Dendritic cell treated with granulocyte-macrophage colony-stimulating factor and Interleukin-4, amounts not matched to agents 40 ng/mL and 50 ng/mL, for 4 days (primary cell): ENCODE measurements at regions not wholly inside any gene's neighbourhood (a gene's known extent, or its start where the extent isn't known, plus 50 kb on each side); places are given as distances from the start of the nearest gene placed in this dataset.

Experiments used
- H3K27ac Mint-ChIP-seq: one replicate; pipeline ENCODE4 v1.8.0; 2022; ENCODE audit warnings: mild to moderate bottlenecking, mixed read lengths
- H3K27me3 Mint-ChIP-seq: one replicate; pipeline ENCODE4 v1.8.0; 2022; ENCODE audit warnings: mild to moderate bottlenecking, mixed read lengths
- H3K36me3 Mint-ChIP-seq: one replicate; pipeline ENCODE4 v1.8.0; 2022; ENCODE audit warnings: low read depth, mixed read lengths
- H3K4me1 Mint-ChIP-seq: one replicate; pipeline ENCODE4 v1.8.0; 2022; ENCODE audit warnings: low read depth, mixed read lengths
- H3K4me3 Mint-ChIP-seq: one replicate; pipeline ENCODE4 v1.8.0; 2022; ENCODE audit warnings: mild to moderate bottlenecking, moderate library complexity, mixed read lengths
- H3K9me3 Mint-ChIP-seq: one replicate; pipeline ENCODE4 v1.8.0; 2022; ENCODE audit warnings: mixed read lengths
- intact Hi-C: fragments of 100-400 bp; cut with micrococcal nuclease; formaldehyde crosslinking; loops from one replicate; pipeline ENCODE4 v1.15.0; 2022

DNA sequence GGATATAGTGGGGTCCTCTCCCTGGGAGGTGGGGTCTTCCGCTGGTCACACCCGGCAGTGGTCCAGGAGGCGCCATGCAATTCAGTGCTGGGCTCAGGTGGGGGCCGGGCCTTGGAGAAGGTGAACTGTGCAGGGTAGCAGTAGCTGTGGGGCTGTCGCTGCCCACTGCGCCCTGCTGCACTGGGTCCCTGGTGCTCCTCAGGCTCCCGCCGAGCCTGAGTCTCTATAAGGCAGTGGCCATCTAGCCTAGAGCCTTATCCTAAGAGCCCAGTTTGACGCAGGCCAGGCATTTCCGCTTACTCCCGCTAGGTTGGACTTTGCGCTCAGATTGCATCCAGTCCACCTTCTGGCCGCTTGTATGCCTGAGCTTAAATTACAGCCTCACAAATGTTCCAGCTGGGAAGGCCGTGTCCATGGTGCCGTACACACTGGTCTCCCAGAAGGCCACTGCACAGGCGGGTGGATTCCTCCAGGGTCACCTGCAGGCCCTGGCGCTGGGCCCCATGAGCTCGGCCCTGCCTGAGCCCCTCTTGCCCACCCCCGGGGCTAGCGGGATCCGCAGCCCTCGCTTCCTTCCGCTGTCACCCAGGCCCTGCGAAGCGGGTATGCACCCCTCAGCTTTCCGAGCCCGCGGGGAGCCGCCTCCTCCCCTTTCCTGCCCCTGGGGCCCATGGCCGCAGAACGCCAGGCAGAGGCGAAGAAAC is 1762.2 kb downstream of the TP53TG3F start:
- Mint-ChIP-seq H3K4me3 (no peak overlapping the region), H3K9me3 (peaks cover 59% of the 10 kb centered on the region)

DNA sequence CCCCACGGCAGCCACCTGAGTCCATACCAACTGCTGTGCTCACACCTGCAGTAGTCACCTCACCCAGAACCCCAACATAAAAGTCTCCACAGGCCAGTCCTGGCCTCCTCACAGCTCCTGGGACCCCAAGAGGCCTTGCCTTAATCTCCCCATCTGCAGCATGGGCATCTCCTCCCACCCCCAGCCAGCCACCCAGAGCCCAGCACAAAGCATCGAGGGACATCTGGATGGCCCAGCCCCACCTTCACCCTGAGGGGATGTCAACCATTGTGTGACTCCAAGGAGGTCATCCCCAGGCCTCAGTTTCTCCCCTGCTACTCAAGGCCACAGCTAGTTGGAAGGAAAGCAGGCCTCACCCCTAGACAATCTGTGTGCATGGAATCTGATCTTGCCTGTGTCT is 1775.3 kb downstream of the TP53TG3F start:
- Mint-ChIP-seq H3K4me1 (no peaks in the 10 kb centered on the region), H3K27me3 (no peaks in the 10 kb centered on the region), H3K36me3 (no peaks in the 10 kb centered on the region), H3K4me3 (no peak overlapping the region), H3K27ac (no peak overlapping the region), H3K9me3 (peaks cover 80% of the 10 kb centered on the region)
- intact Hi-C loops: no loop called here

More for the DNA sequence above, 1762.2 kb downstream of the TP53TG3F start:
- Mint-ChIP-seq H3K27ac (no peak overlapping the region), H3K4me1 (no peaks in the 10 kb centered on the region), H3K36me3 (no peaks in the 10 kb centered on the region), H3K27me3 (no peaks in the 10 kb centered on the region)
- intact Hi-C loops: no loop called here

DNA sequence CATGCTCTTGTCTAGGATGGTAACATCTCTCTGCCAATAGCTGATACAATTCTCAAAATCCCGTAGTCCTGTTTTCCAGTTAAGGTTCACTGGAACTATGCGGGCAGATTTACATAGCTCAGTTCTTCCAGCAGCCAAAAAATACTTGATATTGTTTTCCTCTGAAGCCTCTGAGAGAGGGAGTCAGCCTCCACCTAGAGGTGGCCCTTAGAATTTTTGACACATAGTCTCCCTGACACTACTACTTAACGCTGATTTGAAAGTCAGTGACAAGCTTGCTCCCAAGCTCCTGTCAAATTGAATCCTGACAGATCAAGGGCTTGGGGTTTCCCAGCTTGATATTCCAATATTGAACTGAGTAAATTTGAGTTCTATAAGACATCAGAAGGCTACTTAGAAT is 1780.1 kb downstream of the TP53TG3F start:
- intact Hi-C loops: no loop called here
- Mint-ChIP-seq H3K4me1 (no peaks in the 10 kb centered on the region), H3K36me3 (no peaks in the 10 kb centered on the region), H3K4me3 (no peak overlapping the region), H3K27me3 (no peaks in the 10 kb centered on the region), H3K9me3 (peaks cover 57% of the 10 kb centered on the region), H3K27ac (no peak overlapping the region)

DNA sequence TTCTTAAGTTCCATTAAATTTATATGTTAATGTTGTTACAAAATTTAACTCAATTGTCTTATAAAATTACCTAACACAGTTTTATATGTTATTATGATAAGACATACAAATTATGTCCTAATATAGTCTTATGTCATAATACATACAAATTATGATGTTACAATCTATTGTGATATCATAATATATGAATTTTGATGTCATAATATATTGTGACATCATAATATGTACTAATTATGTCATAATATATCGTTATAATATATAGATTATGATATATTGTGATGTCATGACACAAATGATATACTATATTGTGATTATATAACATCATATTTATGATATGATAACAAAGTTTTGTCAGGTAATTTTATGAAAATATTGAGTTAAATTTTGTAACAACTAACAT is 1789.6 kb downstream of the TP53TG3F start:
- H3K27ac Mint-ChIP-seq: no peak overlapping the region
- H3K4me3 Mint-ChIP-seq: no peak overlapping the region
- H3K27me3 Mint-ChIP-seq: no peaks in the 10 kb centered on the region
- intact Hi-C loops: no loop called here
- H3K36me3 Mint-ChIP-seq: no peaks in the 10 kb centered on the region
- H3K9me3 Mint-ChIP-seq: peaks cover 49% of the 10 kb centered on the region
- H3K4me1 Mint-ChIP-seq: no peaks in the 10 kb centered on the region

DNA sequence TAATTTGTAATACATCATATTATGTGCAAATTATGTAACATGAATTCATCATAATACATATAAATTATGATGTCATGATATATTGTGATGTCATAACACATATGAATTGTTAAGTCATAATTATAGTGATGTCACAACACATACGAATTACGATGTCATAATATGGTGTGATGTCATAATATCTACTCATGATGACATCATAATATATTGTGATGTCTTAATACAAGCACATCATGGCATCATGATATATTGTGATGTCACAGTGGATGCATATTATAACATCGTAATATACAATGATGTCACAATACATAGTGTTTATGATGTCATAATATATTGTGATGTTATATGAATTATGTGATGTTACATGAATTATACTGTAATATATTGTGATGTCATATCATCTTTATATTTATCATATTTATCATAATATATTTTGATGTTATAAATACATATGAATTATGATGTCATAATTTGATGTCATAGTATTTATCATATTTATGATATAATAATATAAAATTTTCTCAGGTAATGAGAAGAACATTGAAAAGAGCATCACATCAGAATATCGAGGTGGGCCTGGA is 1793.0 kb downstream of the TP53TG3F start:
- intact Hi-C loops: no loop called here
- H3K4me1 Mint-ChIP-seq: no peaks in the 10 kb centered on the region

DNA sequence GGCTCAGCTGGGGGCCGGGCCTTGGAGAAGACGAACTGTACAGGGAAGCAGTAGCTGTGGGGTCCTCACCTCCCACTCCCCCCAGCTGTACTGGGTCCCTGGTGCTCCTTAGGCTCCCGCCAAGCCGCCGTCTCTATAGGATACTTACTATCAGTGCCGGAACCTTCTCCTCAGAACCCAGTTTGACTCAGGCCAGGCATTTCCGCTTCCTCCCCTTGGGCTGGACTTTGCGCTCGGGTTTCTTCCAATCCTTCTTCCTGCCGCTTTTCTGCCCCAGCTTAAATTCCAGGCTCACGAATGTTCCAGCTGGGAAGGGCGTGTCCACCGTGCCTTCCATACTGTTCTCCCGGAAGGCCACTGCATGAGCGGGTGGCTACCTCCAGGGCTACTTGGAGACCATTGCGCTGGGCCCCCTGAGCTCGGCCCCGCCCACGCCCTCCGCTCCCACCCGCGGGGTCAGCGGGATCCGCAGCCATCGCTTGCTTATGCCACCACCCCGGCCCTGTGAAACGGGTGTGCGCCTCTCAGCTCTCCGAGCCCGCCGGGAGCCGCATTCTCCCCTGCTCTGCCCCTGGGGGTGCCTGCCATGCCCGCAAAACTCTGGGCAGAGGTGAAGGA is 1795.9 kb downstream of the TP53TG3F start:
- no peak overlapping the region for H3K27ac Mint-ChIP-seq
- H3K4me1 Mint-ChIP-seq: no peaks in the 10 kb centered on the region
- H3K36me3 Mint-ChIP-seq: no peaks in the 10 kb centered on the region
- intact Hi-C loops: no loop called here
- H3K4me3 Mint-ChIP-seq: no peak overlapping the region
- peaks cover 60% of the 10 kb centered on the region for H3K9me3 Mint-ChIP-seq
- H3K27me3 Mint-ChIP-seq: no peaks in the 10 kb centered on the region

More for the DNA sequence above, 1793.0 kb downstream of the TP53TG3F start:
- Mint-ChIP-seq H3K27ac (no peak overlapping the region), H3K27me3 (no peaks in the 10 kb centered on the region), H3K9me3 (peaks cover 49% of the 10 kb centered on the region), H3K4me3 (no peak overlapping the region), H3K36me3 (no peaks in the 10 kb centered on the region)

DNA sequence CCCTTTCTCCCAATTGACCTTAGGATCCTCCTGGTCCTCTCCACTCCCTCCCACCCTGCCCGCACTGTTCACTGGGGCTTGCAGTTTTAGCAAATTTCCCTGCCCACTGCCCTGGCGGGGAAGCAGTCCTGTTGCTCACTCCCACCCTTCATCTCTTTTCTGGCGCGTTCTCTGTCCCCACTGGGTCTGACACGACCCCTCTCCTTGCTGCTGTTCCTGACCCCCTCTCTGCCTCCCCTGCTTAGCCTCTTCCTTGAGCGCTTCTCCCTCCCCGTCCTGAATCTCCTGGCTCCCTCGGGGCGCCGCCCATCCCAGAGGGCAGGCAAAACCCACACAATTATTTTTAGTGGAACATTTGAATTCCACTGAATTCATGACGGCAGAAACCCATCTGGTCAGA is 1796.4 kb downstream of the TP53TG3F start:
- Mint-ChIP-seq H3K9me3 (peaks cover 58% of the 10 kb centered on the region), H3K4me1 (no peaks in the 10 kb centered on the region), H3K4me3 (no peak overlapping the region), H3K27ac (no peak overlapping the region), H3K36me3 (no peaks in the 10 kb centered on the region), H3K27me3 (no peaks in the 10 kb centered on the region)
- intact Hi-C loops: no loop called here

DNA sequence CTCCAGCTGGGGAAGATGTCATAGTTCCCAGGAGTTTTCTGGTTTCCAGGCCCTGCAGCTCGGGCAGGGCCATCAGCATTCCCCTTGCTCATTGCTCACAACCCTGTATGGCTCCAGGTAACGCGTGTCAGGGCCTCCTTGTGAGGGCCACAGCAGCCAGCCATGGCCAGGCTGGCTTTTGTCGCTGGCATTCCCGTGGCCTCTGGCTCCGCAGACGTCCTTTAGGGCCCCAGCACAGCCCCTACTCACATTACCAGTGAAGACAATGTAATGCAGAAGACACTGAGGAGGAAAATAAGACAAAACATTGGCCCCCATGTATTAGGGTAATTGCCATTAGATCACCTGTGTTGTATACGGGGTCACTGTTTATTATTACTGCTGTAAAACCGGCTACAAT is 1799.0 kb downstream of the TP53TG3F start:
- H3K27me3 Mint-ChIP-seq: no peaks in the 10 kb centered on the region
- no peaks in the 10 kb centered on the region for H3K36me3 Mint-ChIP-seq
- no peak overlapping the region for H3K4me3 Mint-ChIP-seq
- peaks cover 44% of the 10 kb centered on the region for H3K9me3 Mint-ChIP-seq
- H3K4me1 Mint-ChIP-seq: no peaks in the 10 kb centered on the region
- intact Hi-C loops: no loop called here
- H3K27ac Mint-ChIP-seq: no peak overlapping the region

DNA sequence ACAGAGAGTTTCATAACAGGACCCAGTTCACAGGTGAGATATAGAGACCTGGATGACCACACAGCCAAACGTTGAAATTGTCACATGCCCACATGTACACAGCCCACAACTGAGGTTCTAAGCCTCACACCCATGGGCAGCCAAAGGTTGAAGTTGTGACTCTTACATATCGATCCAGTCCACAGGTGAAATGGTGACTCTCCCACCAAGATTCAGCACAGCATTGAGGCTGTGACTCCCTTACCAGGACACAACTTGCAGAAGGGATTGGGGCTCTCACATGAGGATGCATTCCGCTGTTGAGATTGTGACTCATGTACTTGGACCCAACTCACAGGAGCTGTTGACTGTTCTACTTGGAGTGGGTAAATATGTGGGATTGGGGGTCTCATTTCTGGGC is 1836.4 kb downstream of the TP53TG3F start:
- Mint-ChIP-seq H3K36me3 (no peaks in the 10 kb centered on the region), H3K27me3 (no peaks in the 10 kb centered on the region), H3K4me3 (no peak overlapping the region), H3K9me3 (peaks cover 33% of the 10 kb centered on the region), H3K4me1 (no peaks in the 10 kb centered on the region), H3K27ac (no peak overlapping the region)
- intact Hi-C loops: no loop called here

DNA sequence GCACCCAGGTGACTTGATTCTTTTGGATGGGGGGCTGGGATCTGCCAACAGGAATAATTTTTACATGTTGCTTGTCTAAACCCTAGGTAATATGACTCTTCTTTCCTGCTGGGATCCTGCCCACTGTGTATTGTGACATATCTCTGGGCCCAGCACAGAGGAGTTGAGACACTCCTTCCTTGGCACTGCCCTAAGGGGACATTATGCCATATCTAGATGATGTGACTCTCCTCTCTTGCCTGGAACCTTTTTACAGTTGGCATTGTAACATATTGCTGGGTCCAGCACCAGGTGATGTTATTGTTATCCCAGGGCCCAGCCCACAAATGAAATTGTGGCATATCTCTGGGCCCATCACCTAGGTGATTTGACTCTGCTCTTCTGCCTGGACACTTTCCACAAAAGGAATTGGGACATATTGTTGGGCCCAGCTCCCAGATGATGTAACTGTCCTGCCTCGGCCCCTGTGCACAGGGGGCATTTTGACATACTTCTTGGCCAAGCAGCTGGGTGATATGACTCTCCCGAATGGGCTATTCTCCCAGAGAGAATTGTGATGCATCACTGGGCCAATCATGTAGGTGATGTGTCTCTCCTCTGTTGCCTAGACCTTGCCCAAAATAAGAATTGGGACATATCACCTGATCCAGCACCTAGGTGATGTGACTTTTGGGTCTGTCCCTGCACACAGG is 1837.7 kb downstream of the TP53TG3F start:
- intact Hi-C loops: no loop called here
- H3K27me3 Mint-ChIP-seq: no peaks in the 10 kb centered on the region
- no peaks in the 10 kb centered on the region for H3K36me3 Mint-ChIP-seq
- no peak overlapping the region for H3K27ac Mint-ChIP-seq
- H3K4me1 Mint-ChIP-seq: no peaks in the 10 kb centered on the region
- H3K9me3 Mint-ChIP-seq: peaks cover 21% of the 10 kb centered on the region
- H3K4me3 Mint-ChIP-seq: no peak overlapping the region

DNA sequence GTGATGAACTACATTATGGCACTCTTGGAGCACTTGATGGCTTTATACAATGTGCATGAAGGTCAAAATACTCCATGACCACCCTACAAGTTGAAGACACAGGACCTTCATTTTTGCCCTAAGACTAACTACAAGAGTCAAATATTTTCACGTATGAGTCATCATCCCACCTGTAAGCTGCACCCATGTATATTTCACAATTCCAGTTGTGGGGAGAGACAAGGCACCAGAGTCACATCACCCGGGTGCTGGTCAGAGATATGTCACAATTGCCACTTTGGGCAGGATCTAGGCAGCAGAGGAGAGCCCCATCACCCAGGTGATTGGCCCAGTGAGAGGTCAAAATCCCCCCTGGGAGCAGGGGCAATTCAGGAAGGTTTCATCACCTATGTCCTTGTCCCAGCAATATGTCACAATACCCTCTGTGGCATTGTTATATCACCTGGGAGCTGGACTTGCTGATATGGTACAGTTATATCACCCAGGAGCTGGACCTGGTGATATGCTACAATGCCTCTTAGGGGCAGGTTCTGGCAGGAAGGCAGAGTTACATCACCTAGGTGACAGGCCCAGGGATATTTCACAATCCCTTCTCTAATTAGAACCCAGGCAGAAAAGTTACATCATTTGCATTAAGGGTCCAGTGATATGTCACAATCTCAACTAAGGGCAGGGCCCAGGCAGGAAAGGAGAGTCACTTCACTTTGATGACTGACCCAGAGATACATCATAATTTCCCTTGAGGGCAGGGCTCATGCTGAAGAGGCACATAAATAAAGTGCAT is 1839.2 kb downstream of the TP53TG3F start:
- Mint-ChIP-seq H3K36me3 (no peaks in the 10 kb centered on the region), H3K4me3 (no peak overlapping the region), H3K27me3 (no peaks in the 10 kb centered on the region), H3K9me3 (peaks cover 18% of the 10 kb centered on the region), H3K27ac (no peak overlapping the region), H3K4me1 (no peaks in the 10 kb centered on the region)
- intact Hi-C loops: no loop called here

DNA sequence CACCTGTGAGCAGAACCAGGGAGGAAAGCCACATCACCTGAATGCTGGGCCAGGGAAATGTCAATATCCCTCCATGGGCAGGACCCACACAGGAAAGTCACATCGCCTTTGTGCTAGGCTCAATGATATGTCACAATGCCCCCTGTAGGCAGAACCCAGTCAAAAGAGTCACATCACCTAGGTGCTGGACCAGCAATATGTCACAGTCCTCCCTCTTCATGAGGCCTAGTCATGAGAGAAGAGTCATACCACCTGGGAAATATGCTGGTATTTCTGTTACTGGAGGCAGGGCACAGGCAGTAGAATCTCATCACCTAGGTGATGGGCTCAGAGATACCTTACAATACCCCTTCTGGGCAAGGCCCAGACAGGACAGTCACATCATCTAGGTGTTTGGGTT is 1843.4 kb downstream of the TP53TG3F start:
- intact Hi-C loops: no loop called here
- peaks cover 17% of the 10 kb centered on the region for H3K9me3 Mint-ChIP-seq
- no peaks in the 10 kb centered on the region for H3K36me3 Mint-ChIP-seq
- H3K4me3 Mint-ChIP-seq: no peak overlapping the region
- no peak overlapping the region for H3K27ac Mint-ChIP-seq
- no peaks in the 10 kb centered on the region for H3K4me1 Mint-ChIP-seq
- no peaks in the 10 kb centered on the region for H3K27me3 Mint-ChIP-seq

DNA sequence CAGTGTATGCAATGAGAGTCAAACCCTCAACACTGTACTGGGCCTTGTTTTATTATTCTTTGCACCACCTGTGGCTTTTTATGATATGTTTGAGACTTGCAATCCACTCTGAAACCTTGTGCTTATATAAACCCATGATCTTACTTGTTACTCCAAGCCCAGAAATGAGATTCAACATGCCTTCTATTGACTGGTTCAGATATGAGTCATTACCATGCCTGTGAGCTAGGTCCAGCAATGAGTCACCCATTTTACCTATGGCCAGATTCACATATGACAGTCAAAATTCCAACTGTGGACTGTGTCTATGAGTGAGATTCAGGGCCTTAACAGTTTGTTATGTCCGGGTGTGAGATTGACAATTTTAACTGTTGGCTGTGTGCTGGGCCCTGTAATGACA is 1846.1 kb downstream of the TP53TG3F start:
- H3K9me3 Mint-ChIP-seq: peaks cover 32% of the 10 kb centered on the region
- H3K27ac Mint-ChIP-seq: no peak overlapping the region
- no peaks in the 10 kb centered on the region for H3K27me3 Mint-ChIP-seq
- H3K36me3 Mint-ChIP-seq: no peaks in the 10 kb centered on the region
- intact Hi-C loops: no loop called here
- no peak overlapping the region for H3K4me3 Mint-ChIP-seq
- H3K4me1 Mint-ChIP-seq: no peaks in the 10 kb centered on the region

DNA sequence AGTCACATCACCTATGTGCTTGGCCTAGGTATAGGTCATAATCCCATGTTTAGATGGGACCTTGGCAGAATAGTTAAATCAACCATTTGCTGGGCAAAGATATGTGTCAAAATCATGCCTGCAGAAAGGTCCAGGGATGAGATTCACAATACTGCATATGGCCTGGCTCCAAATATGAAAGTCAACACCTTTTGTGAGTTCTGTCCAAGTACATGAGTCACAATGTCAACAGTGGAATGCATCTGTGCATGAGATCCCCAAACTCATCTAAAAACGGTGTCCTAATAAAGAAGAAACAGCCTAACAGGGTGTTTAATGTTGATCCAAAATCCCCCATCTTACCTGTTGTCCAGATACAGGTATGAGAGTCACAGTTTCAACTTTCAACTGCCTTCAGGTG is 1847.5 kb downstream of the TP53TG3F start:
- Mint-ChIP-seq H3K27me3 (no peaks in the 10 kb centered on the region), H3K27ac (no peak overlapping the region), H3K4me3 (no peak overlapping the region), H3K9me3 (peaks cover 39% of the 10 kb centered on the region), H3K4me1 (no peaks in the 10 kb centered on the region), H3K36me3 (no peaks in the 10 kb centered on the region)
- intact Hi-C loops: no loop called here
